IMR-90 (cell line): ENCODE measurements at regions not wholly inside any gene's neighbourhood (a gene's known extent, or its start where the extent isn't known, plus 50 kb on each side); places are given as distances from the start of the nearest gene placed in this dataset.

Experiments
- ATAC-seq: fragments of 200-7000 bp; cut with Tn5 transposase; 2 replicates; pipeline ENCODE4 v1.9.1; 2020; ENCODE audit warnings: low read depth, mild to moderate bottlenecking, moderate library complexity
- BruUV-seq: library from RNA; stranded (reverse); fragments of 400-500 nt; replicated peaks from 2 replicates; lab custom pipeline; 2021; lab: Mats Ljungman, UMichigan
- CTCF ChIA-PET: fragments of 300-600 bp; formaldehyde crosslinking; extraction: SDS; loops from one replicate; lab custom pipeline; 2021; ENCODE audit warnings: antibody characterized with exemption; lab: Yijun Ruan, JAX
- POLR2A ChIA-PET: fragments of 300-600 bp; sonication (Branson Sonifier 250); formaldehyde crosslinking; loops from one replicate; lab custom pipeline; 2022; ENCODE audit warnings: antibody characterized with exemption; ENCODE audit not compliant: unreplicated experiment; lab: Charles Lee
- DNase-seq: peaks from one replicate; pipeline ENCODE4 v3.0.0; 2013
- H2AFZ ChIP-seq: replicated peaks from 2 replicates; pipeline ENCODE3; 2013; ENCODE audit warnings: low read length, mild to moderate bottlenecking; ENCODE audit not compliant: poor library complexity
- H2AK5ac ChIP-seq: 2 replicates; pipeline ENCODE4 v1.6.1; 2013; ENCODE audit warnings: low read depth, low read length, inconsistent platforms
- H2AK9ac ChIP-seq: replicated peaks from 2 replicates; pipeline ENCODE3; 2013; ENCODE audit warnings: mild to moderate bottlenecking, low read depth, low read length, moderate library complexity; ENCODE audit not compliant: poor library complexity
- H2BK120ac ChIP-seq: 2 replicates; pipeline ENCODE4 v1.6.1; 2013; ENCODE audit warnings: low read depth, low read length, inconsistent platforms
- H2BK15ac ChIP-seq: 3 replicates; pipeline ENCODE4 v1.6.1; 2013; ENCODE audit warnings: low read depth, low read length, inconsistent platforms
- H2BK20ac ChIP-seq: 2 replicates; pipeline ENCODE4 v1.6.1; 2013; ENCODE audit warnings: low read depth, mild to moderate bottlenecking, inconsistent platforms, low read length, moderate library complexity
- H2BK5ac ChIP-seq: 2 replicates; pipeline ENCODE4 v1.6.1; 2013; ENCODE audit warnings: mild to moderate bottlenecking, low read depth, low read length, inconsistent platforms; ENCODE audit not compliant: poor library complexity, severe bottlenecking
- H3K14ac ChIP-seq: replicated peaks from 2 replicates; pipeline ENCODE4 v1.6.1; 2013; ENCODE audit warnings: low read depth, low read length, inconsistent platforms
- H3K18ac ChIP-seq: 2 replicates; pipeline ENCODE4 v1.6.1; 2013; ENCODE audit warnings: low read depth, low read length, control low read depth
- H3K23ac ChIP-seq: 2 replicates; pipeline ENCODE4 v1.6.1; 2013; ENCODE audit warnings: low read depth, low read length, inconsistent platforms
- H3K27ac ChIP-seq: 2 replicates; pipeline ENCODE4 v1.5.1; 2013; ENCODE audit warnings: mild to moderate bottlenecking, control low read depth, low read length; ENCODE audit not compliant: insufficient read depth
- H3K27me3 ChIP-seq: 2 replicates; pipeline ENCODE4 v1.6.1; 2013; ENCODE audit warnings: low read length; ENCODE audit not compliant: control insufficient read depth, insufficient read depth
- H3K36me3 ChIP-seq: 2 replicates; pipeline ENCODE4 v1.6.1; 2013; ENCODE audit warnings: low read length, mixed read lengths; ENCODE audit not compliant: control insufficient read depth, insufficient read depth
- H3K4ac ChIP-seq: 2 replicates; pipeline ENCODE4 v1.6.1; 2013; ENCODE audit warnings: low read depth, low read length, inconsistent platforms
- H3K4me1 ChIP-seq: 2 replicates; pipeline ENCODE4 v1.6.1; 2013; ENCODE audit warnings: low read length, mixed read lengths; ENCODE audit not compliant: control insufficient read depth, insufficient read depth
- H3K4me2 ChIP-seq: 2 replicates; pipeline ENCODE4 v1.6.1; 2013; ENCODE audit warnings: low read depth, mild to moderate bottlenecking, control low read depth, low read length, moderate library complexity
- H3K4me3 ChIP-seq: 2 replicates; pipeline ENCODE4 v1.5.1; 2013; ENCODE audit warnings: low read depth, mild to moderate bottlenecking, control low read depth, low read length, moderate library complexity; ENCODE audit not compliant: insufficient read depth
- H3K56ac ChIP-seq: 2 replicates; pipeline ENCODE4 v1.6.1; 2013; ENCODE audit warnings: low read length, inconsistent platforms; ENCODE audit not compliant: insufficient read depth; ENCODE audit errors: extremely low read depth
- H3K79me1 ChIP-seq, 2 experiments: 2 replicates each; pipeline ENCODE4 v1.6.1; 2013; ENCODE audit warnings: low read length in 2 of 2, inconsistent platforms in 1 of 2, low read depth in 1 of 2
- H3K9ac ChIP-seq: 2 replicates; pipeline ENCODE4 v1.6.1; 2013; ENCODE audit warnings: low read depth, low read length, control low read depth
- H3K9me1 ChIP-seq: 2 replicates; pipeline ENCODE4 v1.6.1; 2013; ENCODE audit warnings: low read length, inconsistent platforms; ENCODE audit not compliant: insufficient read depth
- H3K9me3 ChIP-seq: 2 replicates; pipeline ENCODE4 v1.6.1; 2013; ENCODE audit warnings: low read length; ENCODE audit not compliant: control insufficient read depth, insufficient read depth
- H4K20me1 ChIP-seq: 2 replicates; pipeline ENCODE4 v1.6.1; 2013; ENCODE audit warnings: low read length, inconsistent platforms; ENCODE audit not compliant: insufficient read depth
- H4K5ac ChIP-seq: 2 replicates; pipeline ENCODE4 v1.6.1; 2013; ENCODE audit warnings: mild to moderate bottlenecking, low read depth, low read length, control low read depth
- H4K8ac ChIP-seq, 2 experiments: 2 replicates each; pipeline ENCODE4 v1.6.1; 2013; ENCODE audit warnings: low read depth in 2 of 2, low read length in 2 of 2, control low read depth in 1 of 2, inconsistent platforms in 1 of 2
- H4K91ac ChIP-seq: 2 replicates; pipeline ENCODE4 v1.6.1; 2013; ENCODE audit warnings: low read depth, low read length, inconsistent platforms; ENCODE audit not compliant: insufficient read depth
- BHLHE40 ChIP-seq: fragments of 150-350 bp; IDR thresholded peaks from 2 replicates; pipeline ENCODE4 v1.6.1; 2016; ENCODE audit warnings: mild to moderate bottlenecking, low read depth, low read length
- CHD1 ChIP-seq: IDR thresholded peaks from 2 replicates; pipeline ENCODE4 v1.6.1; 2012; ENCODE audit warnings: low read depth, low read length, improper control_type of control experiment
- MAZ ChIP-seq: IDR thresholded peaks from 2 replicates; pipeline ENCODE4 v1.6.1; 2012; ENCODE audit warnings: low read depth, mild to moderate bottlenecking, low read length, improper control_type of control experiment, moderate library complexity, borderline replicate concordance
- MXI1 ChIP-seq: IDR thresholded peaks from 2 replicates; pipeline ENCODE4 v1.6.1; 2012; ENCODE audit warnings: low read depth, mild to moderate bottlenecking, low read length, moderate library complexity, borderline replicate concordance
- RAD21 ChIP-seq: IDR thresholded peaks from 2 replicates; pipeline ENCODE4 v1.6.1; 2012; ENCODE audit warnings: low read length, improper control_type of control experiment
- RCOR1 ChIP-seq: IDR thresholded peaks from 2 replicates; pipeline ENCODE4 v1.6.1; 2012; ENCODE audit warnings: mild to moderate bottlenecking, low read length, improper control_type of control experiment; ENCODE audit not compliant: insufficient replicate concordance
- RFX5 ChIP-seq: IDR thresholded peaks from 2 replicates; pipeline ENCODE4 v1.8.0; 2012; ENCODE audit warnings: low read depth, mild to moderate bottlenecking, low read length, moderate library complexity
- SMC3 ChIP-seq: fragments of 150-350 bp; IDR thresholded peaks from 2 replicates; pipeline ENCODE4 v1.6.1; 2016; ENCODE audit warnings: low read depth, mild to moderate bottlenecking, antibody characterized with exemption, low read length, moderate library complexity
- WGBS, 2 experiments: methylation state at CpG; one replicate each; pipeline versions ENCODE4 v1.1.5 to v1.1.7; 2013; ENCODE audit warnings: missing lambda C conversion rate in 2 of 2; ENCODE audit not compliant: insufficient read length in 1 of 2; ENCODE audit errors: extremely low coverage in 2 of 2; 5-methylcytosine and 5-hydroxymethylcytosine counted together
- dilution Hi-C: fragments of 300-500 bp; cut with HindIII; formaldehyde crosslinking; loops from one replicate; pipeline ENCODE4 v1.14.3; 2018; ENCODE audit warnings: low sequenced_read_pairs; ENCODE audit not compliant: unreplicated experiment
- in situ Hi-C: fragments of 300-500 bp; cut with MboI; formaldehyde crosslinking; loops from 3 replicates; pipeline ENCODE4 v1.14.3; 2019; ENCODE audit warnings: low sequenced_read_pairs, inconsistent platforms, mixed read lengths
- intact Hi-C: fragments of 100-400 bp; cut with micrococcal nuclease; formaldehyde crosslinking; loops from 2 replicates; pipeline ENCODE4 v1.10.0; 2022

DNA sequence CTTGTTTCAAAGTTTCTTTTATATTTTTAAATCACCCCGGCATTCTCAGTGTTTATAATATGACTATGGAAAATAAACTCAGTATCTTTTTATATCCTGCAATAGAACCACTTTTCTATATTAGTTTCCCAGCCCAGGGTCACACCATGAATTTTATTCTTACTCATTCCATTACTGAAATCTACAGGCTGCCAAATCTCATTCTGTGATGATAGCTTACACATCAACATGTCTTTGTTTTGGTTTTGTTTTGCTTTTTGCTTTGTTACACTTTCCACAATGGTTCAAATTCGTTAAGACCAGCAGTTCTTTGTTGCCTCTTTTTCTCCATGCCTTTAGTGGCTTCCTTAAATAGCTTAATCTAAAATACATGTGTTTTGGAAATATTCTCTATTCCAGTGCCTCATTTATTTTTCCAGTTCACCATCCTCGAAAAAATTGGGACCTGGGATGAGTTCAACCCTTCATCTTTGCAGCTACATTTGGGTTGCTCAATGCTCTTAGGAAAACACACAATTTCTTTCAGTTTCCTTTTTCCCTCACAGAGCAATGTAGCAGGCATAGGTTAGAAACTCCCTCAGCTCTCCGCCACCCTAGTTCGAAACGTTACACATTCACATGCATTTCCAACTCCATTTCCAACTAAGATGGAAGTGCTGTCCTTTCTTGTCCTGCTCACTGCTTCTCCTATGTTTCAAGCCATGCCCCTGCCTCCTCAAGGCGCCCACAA is 1146.3 kb downstream of the MAT2B start:
- ChIA-PET CTCF (interaction anchor here (0.9 kb wide), 1 partner anchor 9 kb away, joined by 3 read pairs; no protein-coding TSS in a partner anchor), POLR2A (no interaction called here)
- no peak overlapping the region for H2BK5ac ChIP-seq
- H3K27ac ChIP-seq, result no peak overlapping the region
- ATAC-seq, result no peak
- H3K4ac ChIP-seq, result no peak overlapping the region
- H3K27me3 ChIP-seq, result no peaks in the 10 kb centered on the region
- no peak overlapping the region for H2AK9ac ChIP-seq
- no peak overlapping the region for H2BK15ac ChIP-seq
- H3K79me1 ChIP-seq, result no peaks in the 10 kb centered on the region
- no peak overlapping the region for H2AFZ ChIP-seq
- H3K23ac ChIP-seq, result no peak overlapping the region
- H3K9me3 ChIP-seq, result no peaks in the 10 kb centered on the region
- no CpG with 5 or more reads among the region's 7 CpGs for whole genome bisulfite sequencing, 2 experiments
- H4K20me1 ChIP-seq, result no peaks in the 10 kb centered on the region
- no peak for DNase-seq
- no peak overlapping the region for H3K4me3 ChIP-seq
- H4K91ac ChIP-seq, result no peak overlapping the region
- no peaks in the 10 kb centered on the region for H3K4me1 ChIP-seq
- BruUV-seq, result no TSS peak
- no peak for TF ChIP-seq RFX5
- no peak for TF ChIP-seq RCOR1
- TF ChIP-seq MAZ, result no peak
- TF ChIP-seq RAD21, result no peak
- TF ChIP-seq SMC3, result no peak
- no peak for TF ChIP-seq MXI1
- TF ChIP-seq BHLHE40, result no peak
- no peak for TF ChIP-seq CHD1
- H4K5ac ChIP-seq, result no peak overlapping the region
- no peak overlapping the region for H3K18ac ChIP-seq
- intact Hi-C loops (no loop called here), dilution Hi-C loops (no loop called here), in situ Hi-C loops (loop anchor here (25.0 kb wide), 1 partner anchor 1089 kb away; no protein-coding TSS in a partner anchor)
- no peak overlapping the region for H3K14ac ChIP-seq
- no peaks in the 10 kb centered on the region for H3K36me3 ChIP-seq
- H3K56ac ChIP-seq, result no peak overlapping the region
- no peak overlapping the region for H2BK120ac ChIP-seq
- H2BK20ac ChIP-seq, result no peak overlapping the region
- no peak overlapping the region for H2AK5ac ChIP-seq
- no peak overlapping the region for H3K9ac ChIP-seq
- H4K8ac ChIP-seq, result no peak overlapping the region
- H3K9me1 ChIP-seq, result no peaks in the 10 kb centered on the region
- no peak overlapping the region for H3K4me2 ChIP-seq
